Stimulated activated CD8-positive, alpha-beta memory T cell treated with anti-CD3 and anti-CD28 coated beads, Interleukin-7, amount 100 ng/mL, for 48 hours (primary cell): ENCODE measurements at regions not wholly inside any gene's neighbourhood (a gene's known extent, or its start where the extent isn't known, plus 50 kb on each side); places are given as distances from the start of the nearest gene placed in this dataset.
"Not testable (repeated sequence)": the region's sequence is repeated elsewhere in the genome, so short reads cannot be mapped to it uniquely, and the experiment has no call there.

ENCODE experiments used
- DNase-seq, 2 donors: peaks; one replicate each; pipeline ENCODE4 v3.0.0-alpha.2; 2020; ENCODE audit warnings: low read depth in 1 of 2; ENCODE audit errors: extremely low read depth in 1 of 2

GRCh38 chr16:29297809-29298177 is 108.7 kb downstream of the NPIPB11 start:
- DNase-seq: not testable (repeated sequence)

- not testable (repeated sequence) for DNase-seq
Measured at GRCh38 chr16:29297144-29297808, 109.2 kb downstream of the NPIPB11 start.

DNA sequence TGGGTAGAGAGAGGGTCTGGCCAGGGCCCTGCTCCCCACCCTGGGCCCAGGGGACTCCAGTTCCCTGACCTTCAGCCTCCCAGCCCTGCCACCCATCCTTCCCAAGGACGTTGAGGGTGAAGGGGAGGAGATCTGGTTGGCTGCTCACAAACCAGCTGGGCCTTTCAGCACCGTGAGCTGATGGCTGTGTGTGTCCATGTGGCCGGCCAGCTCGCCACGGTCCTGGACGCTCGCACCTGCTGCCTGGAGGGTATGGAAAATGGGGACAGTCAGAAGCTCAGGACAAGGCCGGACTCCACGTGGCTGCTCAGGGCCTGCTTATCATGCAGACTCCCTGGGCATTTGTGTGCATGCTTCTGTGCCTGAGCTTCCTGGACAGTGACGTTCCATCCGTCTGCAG is 110.3 kb downstream of the NPIPB11 start:
- not testable (repeated sequence) for DNase-seq

DNA sequence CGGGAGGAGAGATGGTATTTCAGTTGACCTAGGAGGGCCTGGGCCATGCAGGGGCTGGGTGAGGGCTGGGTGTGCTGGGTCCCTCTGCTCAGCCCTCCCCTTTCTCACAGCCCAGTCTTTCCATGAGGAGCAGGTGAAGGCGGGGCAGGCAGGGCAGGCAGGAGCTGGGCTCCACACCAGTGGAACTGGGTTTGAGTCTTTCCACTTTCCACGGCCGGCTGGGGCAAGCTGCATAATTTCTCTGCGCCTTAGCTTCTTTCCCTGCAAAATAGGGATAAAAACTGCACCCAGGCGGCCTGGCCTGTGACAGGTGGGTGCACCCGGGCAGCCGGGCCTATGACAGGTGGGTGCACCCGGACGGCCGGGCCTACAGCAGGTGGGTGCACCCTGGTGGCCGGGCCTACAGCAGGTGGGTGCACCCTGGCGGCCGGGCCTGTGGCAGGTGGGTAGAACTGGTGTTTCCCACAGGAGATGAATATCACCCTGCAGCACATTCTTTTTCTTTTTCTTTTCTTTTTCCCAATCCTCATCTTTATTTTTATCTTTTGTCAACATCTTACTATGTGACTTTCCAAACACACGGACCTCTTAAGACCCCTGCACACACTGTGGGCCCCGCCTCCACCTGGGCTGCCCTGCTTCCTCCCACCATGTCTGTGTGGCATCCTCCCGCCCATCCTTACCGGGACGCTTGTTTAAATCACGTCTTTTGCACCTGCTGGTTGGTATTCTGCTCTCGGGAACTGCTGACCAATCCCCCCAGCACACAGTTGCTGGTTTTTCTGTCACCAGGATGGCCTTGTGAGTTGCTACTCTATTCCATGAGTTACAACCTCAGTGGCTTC is 111.3 kb downstream of the NPIPB11 start:
- DNase-seq: not testable (repeated sequence)

- not testable (repeated sequence) for DNase-seq
Measured at GRCh38 chr16:29294400-29294933, 112.0 kb downstream of the NPIPB11 start.

- DNase-seq: not testable (repeated sequence)
Measured at GRCh38 chr16:29293545-29293944, 113.0 kb downstream of the NPIPB11 start.

DNA sequence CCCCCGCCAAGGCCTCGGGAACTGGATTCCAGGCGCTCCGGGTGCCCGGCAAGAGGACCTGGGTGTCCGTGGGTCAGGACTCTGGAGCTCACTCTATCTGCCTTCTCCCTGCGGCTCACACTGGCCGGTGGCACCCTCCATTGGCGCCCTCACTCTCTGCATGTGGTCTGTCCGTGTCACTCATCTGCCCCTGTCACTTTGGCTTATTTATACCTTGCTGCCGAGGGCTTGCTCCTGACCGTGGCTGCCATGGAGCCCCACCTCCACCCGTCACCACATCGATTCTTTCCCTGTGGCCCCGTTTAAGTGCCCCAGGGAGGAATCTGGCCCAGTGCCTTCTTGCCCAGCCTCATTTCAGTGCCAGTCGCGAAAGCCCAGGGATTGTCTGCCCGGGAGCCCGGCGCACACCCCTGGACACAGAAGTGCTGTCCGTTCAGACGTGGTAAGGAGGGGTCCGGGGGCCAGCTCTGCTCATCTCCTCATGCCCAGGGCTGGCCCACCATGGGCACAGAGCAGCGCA is 113.5 kb downstream of the NPIPB11 start:
- DNase-seq: not testable (repeated sequence)

DNA sequence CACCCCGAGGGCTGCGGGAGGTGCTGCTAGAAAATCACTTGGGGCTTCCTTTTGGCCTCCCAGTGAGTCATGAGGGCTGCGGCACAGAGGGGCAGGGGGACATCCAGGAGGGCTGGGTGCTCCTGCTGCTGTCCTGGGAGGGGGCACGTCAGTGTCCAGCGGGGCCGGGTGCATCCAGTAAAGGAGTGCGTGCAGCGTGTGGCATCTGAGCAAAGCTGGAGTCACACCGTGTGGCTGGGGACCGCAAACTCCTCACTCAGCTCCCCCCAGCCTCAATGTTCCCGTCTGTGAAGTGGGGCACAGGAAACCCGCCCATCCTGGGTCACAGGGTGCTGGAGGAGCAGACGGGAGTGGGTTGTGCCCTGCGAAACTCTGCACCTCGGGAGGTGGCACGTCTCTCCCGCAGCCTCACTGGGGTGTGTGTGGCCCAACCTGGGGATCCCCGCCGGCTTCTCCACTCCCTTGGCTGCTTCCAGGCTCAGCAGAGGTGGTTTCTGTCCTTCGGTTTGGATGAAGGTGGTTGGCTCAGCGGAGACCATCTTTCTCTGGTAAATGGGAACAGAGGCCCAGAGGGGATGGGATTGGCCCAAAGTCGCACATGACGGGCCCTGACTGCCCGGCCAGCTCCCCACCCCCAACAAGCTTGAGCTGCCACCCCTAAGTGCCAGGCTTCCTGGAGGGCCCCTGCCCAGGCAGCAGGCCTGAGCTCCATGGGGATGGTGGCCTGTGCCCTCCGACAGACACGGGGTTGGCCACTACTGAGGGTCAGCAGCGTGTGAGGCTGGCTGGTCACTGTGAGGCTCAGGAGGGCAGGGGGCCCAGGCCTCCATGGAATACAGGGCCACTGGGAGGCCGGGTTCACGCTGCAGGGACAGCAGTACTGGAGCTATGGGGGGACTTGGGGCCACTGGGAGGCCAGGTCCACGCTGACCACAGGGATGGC is 114.9 kb downstream of the NPIPB11 start:
- not testable (repeated sequence) for DNase-seq

DNA sequence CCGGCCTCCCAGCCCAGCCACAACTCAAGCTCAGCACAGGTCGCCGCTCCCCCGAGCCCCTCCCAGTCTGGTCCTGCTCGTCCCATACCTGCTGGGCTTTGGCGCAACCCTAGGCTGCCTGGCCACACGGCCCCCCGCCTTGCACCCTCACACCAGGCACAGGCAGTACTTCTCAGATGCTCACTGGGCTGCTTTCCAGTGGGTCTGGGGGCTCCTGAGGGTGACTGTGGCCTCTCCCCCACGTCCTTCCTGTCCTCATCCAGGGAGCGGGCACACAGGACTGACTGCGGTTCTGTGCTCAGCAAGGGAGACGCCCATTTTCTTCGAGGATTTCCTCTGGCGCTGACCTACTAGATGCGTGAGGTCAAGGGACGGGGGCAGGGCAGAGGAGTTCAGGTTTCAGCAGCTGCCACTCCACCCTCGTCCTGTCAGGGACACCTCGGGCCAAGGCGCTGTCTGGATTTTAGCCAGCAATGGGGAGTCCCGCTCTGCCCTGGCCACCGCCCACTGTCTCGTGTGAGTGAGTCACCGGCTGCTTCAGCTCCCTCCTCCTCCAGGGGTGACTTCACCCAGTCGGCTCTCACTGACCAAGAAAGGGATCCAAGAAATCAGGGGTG is 115.8 kb downstream of the NPIPB11 start:
- DNase-seq: peak; percentile 47 to 64

DNA sequence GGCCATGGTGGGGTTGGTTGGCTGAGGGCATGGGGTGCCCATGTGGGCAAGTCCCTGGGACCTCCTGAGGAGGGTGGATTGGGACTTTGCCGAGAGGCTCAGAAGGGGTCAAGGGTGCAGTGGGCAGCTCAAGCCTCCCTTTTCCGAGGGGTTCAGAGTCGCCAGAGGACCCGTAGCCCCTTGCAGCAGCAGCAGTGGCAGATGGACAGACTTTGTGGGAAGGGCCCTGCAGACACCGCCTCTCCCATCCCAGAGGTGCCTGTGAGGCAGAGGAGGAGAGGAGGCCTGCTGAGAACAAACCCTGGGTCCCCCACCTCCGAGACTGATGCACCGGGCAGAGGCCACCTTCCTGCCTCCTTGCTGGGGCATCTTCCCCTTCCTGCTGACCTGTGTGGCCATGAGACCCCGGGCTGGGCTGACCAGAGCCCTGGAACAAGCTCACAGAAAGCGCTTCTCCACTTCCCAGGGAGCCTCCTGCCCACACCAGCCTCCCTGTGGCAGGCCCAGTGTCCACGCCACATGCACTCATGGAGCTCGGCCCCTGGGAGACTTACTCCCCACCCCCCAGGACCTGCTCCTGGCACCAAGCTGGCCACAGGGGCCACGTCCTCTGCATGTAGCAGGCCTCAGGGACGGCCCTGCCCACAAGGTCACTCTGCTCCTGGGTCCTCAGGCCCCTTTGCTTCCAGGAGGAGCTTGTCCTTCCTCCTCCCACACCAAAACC is 116.8 kb downstream of the NPIPB11 start:
- not testable (repeated sequence) for DNase-seq

- DNase-seq: not testable (repeated sequence)
Measured at GRCh38 chr16:29288711-29289474, 117.6 kb downstream of the NPIPB11 start.

DNA sequence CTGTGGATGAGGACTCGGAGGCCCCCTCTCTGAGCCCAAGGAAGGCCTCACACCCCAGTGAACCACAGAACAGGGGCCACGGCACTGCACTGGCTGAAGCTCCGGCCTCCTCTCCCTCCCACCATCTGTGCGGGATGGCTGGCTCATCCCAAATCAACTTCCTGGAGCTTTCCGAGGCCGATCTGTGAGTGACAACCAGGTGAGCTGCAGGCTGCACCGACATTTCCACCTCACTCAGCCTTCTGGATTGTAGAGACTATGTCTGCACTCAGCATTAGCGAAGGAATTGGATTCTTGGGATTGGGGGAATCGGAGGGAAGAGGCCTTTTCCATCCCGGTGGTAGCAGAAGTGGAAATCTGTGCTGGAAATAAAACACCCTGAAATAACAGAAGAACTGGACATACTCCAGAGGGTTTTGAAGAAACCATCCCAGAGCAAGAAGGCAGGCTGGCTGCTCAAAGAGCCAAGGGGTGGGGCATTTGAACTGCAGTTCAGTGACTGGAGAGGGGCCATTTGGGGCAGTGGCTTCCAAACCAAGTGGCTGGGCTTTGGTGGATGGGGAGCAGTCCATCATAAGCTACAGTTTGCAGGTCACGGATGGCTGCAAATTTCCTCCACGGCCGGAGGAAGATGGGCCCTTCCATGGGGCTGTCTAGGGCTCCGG is 118.5 kb downstream of the NPIPB11 start:
- DNase-seq: not testable (repeated sequence)

DNA sequence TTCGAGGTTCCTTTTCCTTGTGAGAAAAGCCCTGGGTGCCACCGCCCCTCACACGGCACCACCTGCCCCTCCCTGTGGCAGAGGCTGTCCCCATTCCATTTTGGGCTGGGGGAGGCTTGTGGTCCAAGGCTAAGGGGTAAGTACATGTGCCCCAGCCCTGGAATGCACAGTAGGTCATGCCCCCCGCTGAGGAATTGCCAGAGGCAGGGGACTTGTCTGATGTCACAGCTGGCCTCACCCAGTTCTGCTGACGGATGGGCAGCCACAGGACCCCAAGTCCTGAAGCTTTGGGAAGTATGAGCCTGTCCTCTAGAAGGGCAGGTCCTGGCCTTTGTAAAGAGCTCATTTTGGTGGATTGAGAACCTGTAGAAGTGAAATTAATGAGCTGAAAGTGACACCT is 119.3 kb downstream of the NPIPB11 start:
- not testable (repeated sequence) for DNase-seq

- DNase-seq: not testable (repeated sequence)
Measured at GRCh38 chr16:29286796-29287195, 119.7 kb downstream of the NPIPB11 start.

DNA sequence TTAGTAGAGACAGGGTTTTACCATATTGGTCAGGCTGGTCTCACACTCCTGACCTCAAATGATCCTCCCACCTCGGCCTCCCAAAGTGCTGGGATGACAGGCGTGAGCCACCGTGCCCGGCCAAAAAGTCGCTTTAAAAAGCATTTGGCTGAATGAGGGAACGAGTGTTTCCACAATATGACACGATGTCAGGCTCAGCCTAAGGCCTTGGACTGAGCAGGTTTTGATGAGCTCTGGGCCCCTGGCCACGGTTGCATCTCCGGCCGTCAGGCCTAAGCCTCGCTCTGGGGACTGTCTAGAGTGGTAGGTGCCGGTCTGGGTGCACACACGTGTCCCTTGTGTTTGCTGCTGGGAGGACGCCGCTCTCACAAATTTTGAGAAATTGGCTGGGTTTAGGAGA is 120.3 kb downstream of the NPIPB11 start:
- DNase-seq: not testable (repeated sequence)

GRCh38 chr16:29285151-29285885 is 121.2 kb downstream of the NPIPB11 start:
- DNase-seq: not testable (repeated sequence)

- not testable (repeated sequence) for DNase-seq
Measured at GRCh38 chr16:29284723-29285122, 121.8 kb downstream of the NPIPB11 start.
